EL (cell line): ENCODE measurements at regions not wholly inside any gene's neighbourhood (a gene's known extent, or its start where the extent isn't known, plus 50 kb on each side); places are given as distances from the start of the nearest gene placed in this dataset.

Source experiments
- DNase-seq: peaks from one replicate; pipeline ENCODE4 v3.0.0-alpha.2; 2016

DNA sequence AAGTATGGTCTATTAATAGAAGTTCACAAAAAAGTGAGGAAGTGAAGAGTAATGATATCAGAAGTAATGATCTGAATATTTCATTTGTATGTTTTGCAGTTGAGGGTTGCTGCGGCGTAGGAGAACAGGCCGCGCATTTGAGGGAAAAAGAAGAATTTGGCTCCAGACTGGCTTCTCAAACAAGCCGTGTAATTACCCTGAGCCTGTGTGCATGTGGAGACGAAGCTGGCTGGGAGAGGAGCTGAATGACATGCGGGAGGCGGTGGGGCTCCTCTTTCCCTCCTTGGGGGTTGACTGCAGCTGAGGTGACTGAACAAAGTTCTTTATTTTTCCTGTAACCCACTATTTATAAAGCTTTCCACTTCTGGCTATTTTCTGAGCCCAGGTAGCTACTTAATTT is 115.5 kb upstream of the AFDN start:
- DNase-seq, result no peak

DNA sequence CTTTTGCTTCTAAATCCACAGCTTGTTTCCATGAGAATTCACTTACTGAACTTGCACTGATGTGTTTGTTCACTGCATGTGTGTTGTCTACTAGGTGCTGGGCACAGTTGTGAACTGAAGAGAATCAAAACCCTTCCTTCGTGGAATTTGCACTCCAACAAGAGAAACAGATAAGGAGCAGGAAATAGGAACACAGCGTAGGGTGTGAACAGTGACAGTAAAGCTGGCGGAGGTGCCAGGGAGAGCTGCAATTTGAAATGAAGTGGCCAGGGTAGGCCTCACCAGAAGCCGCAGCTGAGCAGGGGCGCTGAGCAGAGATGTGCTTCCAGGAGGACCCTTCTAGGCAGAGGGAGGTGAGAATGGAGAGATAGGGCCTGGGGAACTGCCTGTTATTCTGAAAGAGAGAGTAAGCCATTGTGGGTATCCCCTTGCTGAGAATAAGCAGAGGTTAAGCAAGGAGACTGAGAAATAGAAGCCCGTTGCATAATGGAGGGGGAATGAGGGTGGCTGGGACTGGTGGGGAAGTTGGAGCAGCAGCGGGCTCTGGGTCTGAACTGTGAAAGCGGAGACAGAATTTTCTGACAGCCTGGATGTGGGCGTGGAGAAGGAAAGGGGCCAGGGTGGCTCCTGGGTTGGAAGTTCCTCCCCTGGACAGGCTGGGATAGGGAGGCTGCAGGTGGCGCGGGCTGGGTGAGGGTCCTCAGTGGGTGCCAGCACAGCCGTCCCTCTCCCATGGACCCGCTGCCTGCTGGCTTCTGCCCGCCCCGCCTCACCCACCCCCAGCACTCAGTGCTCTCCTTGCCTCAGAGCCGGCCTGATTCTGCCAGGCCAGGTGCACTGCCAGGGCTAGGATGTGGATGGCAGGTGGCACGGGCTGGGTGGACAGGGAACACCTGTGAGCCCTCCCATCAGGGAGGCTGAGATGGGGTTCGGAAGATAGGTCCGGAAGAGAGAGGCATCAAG is 114.7 kb upstream of the AFDN start:
- DNase-seq, result no peak

DNA sequence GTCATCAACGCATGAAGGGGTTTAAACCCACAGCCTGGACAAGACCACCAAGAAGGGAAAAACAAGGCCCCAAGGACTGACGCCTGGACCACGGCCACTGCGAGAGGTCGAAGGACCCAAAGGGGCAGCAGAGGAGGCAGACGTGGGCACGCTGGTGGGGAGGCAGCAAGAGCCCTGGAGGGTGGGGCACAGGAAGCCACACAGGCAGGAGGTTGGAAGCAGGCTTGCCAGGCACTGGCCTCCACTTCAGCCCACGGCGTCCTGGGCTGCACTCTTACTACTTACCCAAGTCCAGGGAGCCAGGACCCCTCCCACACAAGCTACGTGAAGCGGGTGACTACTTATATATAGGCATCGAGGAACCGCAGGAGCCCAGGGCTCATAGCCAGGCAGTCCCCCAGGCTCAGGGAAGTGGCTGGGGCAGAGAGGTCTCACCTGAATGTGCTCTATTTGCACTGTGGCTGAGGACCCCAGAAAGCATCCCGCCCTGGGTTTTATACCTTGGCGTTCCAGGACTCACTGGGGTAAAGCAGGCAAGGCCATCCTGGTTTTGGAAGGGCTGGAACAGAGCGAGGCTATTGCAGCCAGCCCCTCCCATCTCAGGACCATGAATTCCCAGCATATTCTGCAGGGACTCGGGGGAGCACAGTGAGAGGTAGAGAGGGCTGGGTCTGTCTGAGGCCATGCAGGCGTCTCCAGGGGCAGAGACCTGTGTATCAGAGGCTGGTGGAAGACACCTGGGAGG is 113.8 kb upstream of the AFDN start:
- DNase-seq, result no peak

DNA sequence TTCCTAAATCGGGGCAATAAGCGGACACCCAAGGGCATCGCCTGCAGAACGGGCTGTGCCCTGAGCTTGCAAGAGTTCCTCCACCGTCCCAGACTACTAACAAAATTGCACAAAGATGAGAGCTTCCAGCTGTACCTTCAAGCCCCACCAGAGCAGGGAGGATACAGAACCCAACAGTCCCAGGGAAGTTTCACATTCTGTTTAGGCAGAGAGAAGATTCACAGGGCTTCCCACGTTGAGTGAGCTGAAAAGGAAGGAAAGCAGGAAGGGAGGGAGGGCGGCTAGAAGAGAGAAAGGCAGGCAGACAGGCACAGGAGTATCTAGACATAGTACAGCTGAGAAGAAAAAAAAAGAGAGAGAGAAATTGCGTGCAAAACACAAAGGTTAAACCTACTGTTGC is 112.6 kb upstream of the AFDN start:
- no peak for DNase-seq

DNA sequence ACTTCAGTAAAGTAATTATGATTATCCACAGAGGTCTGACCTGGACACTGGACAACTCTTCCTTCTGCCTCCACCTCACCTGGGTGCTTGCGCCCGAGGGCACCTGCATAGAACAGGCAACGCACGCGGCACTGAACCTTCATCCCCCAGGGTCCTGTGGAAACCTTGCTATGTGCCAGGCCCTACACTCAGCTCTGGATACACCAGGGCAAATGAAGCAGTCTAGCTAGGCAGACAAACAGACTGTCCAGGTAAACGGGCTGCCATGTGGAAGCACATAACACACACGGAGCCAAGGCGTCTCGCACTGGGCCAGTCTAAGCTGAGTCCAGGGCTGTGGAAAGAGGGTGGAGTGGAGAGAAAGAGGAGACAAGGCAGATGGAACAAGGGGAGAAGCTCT is 109.3 kb upstream of the AFDN start:
- DNase-seq, result no peak

DNA sequence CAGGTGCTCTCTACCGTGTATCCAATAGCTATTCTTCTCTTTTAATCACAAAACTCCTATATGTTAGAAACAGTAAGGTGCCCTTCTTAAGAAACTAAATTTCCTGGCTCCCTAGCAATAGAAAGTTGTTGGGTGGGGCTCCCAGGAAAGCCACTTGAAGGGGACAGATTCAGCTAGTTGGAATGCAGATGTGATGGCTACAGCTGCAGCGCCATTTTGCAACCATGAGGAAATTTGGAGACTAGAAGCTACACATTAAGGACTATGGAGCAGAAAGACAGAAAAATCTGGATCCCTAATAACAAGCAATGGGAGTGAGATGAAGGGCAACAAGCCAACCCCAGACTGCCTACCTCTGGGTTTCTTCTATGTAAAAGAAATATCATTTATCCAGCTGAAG is 108.8 kb upstream of the AFDN start:
- no peak for DNase-seq

DNA sequence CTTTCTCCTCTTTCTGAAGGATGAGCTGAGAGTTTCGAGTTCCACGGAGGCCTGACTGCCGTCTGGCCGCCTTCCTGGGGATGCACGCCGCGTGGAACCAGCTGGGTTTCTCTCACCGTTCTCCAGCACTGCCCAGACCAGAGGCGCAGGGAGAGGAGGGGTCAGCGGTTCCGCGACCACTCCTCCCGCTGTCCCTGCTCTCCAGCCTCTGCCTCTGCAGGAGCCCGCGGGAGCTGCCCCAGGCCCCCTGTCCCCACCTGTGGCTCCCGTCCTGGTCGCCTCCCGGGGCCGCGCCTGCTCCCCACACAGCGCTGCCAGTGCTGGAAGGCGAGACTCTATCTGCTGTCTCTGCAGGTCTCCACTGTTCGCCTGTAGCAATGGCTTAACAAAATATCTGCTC is 106.8 kb upstream of the AFDN start:
- DNase-seq, result no peak

DNA sequence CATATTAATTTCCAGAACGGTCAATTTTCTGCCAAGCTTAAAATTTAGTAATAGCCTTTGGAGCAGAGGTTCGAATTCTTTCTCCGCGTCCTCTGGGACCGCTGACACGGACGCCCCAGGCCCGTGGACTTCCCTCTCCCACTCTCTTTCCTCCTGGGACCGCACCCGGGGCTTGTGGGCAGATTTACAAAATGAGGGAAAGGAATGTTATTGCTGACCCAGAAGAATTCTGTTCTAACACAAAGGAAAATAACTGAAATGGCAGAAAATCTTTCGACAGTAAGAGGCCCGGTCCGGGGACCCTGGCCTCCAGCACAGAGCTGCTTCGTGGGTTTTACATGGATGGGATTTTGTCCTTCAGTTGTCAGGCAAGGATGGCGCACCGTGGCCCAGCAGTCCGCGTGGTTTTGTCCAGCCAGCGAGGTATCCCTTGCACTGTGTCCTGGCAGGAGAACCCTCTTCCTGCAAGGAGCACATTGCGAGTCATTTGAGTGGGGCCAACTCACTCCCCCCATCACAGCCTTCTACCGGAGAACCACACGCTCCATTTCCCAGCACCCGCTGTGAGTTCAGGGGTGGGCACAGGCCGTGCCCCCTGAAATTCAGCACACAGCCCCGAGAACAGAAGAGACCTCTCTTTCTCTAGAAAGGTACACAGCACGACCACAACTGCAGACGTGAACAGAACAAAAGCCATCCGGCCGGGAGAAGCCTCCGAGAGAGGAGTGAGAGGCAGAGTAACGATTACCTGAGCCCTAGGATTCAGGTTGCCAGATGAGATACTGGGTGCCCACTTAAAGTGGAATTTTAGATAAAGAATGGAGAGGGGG is 106.0 kb upstream of the AFDN start:
- DNase-seq, result no peak

DNA sequence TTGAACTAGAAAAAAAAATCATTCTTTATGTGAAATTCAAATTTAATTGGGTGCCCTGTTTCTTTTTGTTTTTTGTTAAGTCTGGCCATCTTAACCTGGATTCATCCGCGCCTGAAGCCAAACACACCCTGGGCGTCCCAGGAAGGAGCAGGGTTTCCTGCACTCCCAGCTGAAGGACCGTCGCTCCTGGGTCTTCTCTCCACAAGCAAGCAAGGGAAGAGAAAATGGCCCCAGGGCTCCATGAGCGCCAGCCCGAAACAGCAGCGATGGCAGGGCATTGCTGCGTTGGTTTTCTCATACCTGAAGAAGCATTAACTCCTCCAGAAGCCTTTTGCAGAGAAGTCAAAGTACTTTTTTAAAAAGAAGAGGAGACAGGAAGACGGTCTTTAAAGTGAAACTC is 105.4 kb upstream of the AFDN start:
- no peak for DNase-seq

DNA sequence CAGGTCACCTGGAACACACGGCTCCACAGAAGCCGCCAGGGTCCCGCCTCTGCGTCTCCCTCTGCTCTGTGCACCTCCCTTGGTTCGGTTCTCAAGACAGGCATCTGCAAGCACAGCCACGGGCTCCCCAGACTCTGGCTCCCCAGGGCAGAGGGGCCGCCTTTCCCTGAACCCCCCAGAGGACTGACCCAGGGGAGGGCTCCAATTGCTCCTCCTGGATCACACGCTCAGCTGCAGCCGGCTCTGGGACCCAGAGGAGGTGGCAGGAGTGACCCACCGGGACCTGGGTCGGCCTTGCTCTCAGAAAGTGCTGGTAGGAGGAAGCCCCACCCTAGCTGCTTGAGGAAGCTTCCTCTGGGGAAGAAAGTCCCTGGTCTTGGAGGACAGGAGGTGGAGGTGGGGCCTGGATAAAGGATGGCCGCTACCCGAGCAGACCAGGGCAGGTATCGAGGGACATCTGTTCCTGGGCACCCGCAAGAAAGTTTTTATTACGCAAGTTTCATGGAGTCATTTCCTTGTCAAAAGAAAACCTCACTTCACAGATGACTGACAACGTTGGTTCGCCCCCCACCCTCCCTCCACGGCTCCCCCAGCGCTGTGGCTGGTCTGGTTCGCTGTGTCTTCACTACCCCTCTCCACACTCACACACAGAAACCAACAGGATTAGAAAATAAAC is 103.9 kb upstream of the AFDN start:
- DNase-seq, result no peak

DNA sequence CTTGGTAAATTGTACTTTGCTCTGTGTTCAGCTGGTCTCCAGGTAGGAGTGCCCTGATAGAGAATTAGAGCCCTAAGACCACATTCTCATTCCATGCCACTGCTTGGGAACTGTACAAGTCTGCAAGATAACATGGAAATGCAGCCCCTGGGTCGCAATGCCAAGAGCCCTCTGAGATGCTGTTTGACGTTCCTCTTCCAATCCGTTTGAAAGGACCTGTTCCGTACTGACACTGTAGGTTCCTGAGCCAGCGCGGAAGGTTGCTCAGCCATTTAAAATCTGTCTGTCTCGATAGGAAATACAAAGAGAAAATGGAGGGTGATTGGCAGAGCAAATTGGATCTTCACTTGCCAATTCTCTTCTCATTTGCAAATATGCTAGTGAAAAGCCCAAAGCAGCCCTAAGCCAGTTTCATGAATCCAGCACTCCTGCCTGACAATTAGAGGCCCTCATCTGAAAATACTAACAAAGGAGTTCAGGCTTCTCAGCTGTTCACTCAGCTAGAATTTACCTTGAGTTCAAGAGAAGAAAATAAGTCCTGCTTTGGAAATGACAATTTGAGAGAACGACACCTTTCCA is 100.6 kb upstream of the AFDN start:
- DNase-seq, result no peak

DNA sequence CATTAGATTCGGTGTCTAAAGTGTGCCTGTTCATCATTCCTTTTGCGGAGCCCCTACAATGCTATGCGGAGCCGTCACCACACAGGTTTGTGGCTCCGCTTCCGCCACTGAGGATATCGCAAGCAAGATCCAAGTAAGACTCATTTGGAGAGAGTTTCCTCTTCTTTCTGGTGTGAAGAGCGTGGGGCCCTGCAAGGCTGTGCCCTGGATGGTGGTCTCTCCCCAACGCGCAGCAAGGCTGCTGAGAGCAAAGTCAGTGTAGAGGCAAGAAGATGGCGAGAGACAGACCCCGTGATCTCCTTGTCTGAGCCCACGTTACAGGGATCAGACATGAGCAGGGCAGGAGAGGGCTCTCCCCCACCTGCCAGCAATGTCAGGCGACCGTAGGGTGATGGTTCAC is 96.3 kb upstream of the AFDN start:
- DNase-seq, result no peak

DNA sequence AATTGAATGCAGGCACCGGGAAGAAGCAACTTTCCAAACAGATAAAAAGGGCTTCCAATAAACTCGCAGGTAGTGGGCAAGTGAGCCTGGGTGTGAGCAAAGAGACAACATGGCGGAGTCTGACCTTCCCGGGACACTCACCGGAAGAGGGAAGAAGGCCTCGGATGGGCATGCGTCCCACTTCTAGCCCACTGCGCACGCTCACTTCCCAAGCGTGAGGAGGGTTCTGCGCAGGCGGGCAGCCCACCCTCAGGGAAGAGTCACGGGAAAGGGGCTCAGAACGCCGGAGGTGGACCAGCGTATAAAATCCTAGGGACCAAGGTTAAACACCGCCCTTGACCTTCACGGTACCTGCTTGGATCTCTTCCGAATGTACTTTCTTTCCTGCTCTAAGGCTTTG is 95.5 kb upstream of the AFDN start:
- no peak for DNase-seq

DNA sequence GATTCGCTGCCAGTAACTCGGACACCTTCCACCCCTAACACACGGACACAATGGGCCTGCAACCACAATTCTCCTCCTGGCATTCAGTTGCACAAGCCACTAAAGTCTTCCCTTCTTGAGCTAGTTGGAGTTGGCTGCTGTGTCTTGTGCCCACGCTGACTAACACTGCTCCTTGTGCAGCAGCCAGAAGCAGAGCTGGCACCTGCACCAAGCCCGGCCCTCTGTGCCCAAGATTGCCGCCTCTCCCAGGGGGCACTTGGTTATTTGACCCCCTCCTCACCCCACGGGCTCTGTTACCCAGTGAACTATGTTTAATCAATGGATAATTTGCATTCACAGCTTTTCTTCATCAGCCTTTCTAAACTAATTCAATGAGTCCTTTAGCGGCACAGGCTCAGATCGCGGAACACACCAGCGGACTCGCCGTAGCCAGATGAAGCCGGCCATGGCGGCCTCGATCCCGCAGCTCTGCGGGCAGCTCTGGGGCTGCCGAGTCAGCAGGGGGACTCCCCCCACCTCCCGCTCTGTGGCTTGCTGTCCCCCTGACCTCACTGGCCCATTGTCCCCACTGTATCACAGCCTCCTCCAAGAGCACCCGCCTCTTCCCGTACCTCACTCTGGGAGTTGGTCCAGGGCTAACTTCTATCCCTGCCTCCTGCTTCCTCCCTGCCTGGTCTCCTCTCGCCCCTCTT is 94.8 kb upstream of the AFDN start:
- no peak for DNase-seq

DNA sequence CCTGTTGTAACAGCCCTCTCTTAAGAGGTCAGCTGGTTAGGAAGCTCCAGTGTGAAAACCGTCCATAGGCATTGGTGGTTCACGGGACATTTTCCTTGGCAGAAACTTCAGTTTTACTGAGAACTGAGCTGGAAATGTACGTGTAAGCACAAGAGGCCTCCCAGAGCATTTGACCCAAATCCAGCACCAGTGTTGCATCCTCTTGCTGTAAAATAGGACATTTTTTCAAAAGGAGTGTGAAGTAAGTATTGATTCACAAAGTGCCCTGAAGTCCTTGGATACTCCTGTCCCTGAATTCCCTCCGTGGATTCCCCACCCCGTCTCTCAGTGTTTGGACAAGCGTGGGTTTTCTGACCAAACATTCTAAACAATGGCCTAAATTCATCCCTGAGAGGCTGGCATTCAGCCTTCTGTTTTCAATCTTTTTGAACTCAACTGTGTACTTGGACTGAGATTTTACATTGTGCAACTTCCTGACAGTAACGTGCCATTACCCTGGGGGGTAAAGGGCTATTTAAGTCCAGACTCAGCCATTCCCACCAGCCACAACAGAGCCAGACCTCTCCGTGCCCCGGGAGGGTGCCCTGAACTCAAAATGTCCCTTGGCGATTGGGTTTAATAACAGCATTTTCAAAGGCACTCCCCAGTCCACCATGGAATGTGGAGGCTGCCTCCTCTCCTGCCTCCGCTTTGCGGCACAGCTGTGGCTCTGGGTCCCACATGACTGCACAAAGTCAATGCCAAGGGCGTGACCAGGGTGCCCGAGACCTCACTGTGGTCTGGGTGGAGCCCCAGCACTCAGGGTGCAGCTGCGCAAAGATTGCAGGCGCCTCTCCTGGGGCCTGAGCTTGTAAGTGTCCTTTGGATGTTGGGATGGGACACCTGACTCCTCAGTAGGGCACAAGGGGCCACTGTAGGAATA is 92.7 kb upstream of the AFDN start:
- DNase-seq, result no peak

DNA sequence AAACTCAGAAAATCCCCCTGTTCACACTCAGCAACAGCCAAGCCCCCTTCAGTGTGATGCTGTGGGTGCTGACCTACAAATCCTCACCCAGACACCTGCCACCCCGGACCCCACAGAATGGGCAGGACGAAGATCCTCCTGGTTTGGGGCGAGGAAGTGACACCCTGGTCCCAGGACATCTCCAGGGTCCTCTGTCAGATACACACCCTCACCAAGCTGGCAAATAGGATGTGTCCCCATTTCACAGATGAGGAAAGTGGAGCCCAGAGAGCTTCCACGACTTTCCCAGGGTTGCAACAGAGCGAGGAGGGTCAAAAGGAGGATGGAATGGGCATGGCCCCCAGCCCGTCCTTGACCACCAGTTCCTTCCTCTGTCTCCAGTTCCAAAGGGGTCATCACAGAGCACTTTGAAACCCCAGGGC is 92.0 kb upstream of the AFDN start:
- DNase-seq, result no peak

DNA sequence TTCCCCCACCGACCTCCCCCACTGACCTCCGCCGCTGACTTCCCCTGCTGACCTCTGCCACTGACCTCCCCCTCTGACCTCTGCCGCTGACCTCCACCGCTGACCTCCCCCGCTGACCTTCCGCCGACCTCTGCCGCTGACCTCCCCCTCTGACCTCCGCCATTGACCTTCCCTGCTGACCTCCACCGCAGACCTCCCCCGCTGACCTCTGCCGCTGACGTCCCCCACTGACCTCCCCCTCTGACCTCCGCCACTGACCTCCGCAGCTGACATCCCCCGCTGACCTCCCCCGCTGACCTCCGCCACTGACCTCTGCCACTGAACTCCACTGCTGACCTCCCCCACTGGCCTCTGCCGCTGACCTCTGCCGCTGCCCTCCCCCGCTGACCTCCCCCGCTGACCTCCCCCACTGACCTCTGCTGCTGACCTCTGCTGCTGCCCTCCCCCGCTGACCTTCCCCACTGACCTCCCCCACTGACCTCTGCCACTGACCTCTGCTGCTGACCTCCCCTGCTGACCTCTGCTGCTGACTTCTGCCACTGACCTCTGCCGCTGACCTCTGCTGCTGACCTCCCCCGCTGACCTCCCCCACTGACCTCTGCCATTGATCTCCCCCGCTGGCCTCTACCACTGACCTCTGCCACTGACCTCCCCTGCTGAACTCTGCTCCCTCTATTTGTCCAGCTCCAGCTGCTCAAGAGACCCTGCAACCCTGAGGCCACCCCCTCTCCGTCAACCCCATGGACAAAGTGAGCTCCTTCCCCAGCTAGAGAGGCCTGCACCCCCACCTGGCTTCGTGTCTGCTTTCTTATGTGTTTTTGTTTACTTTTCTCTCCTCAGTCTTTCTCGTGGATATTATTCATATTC is 91.4 kb upstream of the AFDN start:
- DNase-seq, result no peak

DNA sequence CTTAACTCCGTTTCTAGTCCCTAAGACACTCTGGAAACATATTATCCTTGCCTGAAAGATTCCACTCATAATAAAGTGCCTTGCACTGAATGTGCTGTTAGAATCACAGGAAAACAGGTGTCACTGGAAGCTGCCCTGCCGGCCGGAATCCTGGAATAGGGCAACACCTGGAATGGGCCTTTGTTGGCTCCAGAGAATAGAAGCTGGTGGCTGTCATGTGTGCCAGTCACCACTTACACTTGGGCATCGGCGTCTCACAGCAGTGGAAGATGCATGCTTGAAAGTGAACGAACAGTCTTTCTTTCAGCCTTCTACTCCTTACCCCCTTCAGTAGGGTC is 90.8 kb upstream of the AFDN start:
- DNase-seq, result no peak

DNA sequence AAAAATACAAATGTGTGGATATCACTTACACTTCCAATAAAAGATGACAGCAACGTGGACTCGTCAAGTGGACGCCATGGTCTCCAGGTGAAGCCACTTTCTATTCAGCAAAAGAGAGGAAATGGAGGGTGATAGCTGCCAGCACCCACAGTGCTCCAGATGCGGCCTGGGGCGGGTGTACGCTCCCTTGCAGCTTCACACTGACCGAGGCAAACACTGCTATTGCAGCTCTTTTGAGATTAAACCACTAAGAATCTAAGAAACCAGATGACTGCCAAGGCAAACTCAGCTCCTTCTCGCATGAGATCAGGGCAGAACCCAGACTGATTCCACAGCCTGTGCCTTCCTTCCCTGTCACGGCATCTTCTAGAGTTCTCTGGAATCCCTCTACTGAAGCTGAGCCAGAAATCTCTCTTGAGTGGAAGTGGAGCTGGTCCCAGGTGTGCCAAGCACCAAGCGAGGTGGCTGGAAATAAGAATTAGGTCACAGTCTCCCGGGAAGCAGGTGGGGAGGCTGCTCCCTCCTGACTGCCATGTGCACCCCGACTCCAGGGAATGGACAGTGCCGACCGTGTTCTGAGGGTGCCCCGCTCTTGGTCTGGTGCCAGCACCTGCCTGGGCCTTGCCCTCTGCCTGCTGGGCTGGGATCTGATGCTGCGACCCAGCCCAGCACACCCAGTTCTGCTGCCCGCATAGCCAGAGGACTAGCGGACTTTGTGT is 90.1 kb upstream of the AFDN start:
- DNase-seq, result no peak
